Stimulated activated CD4-positive, alpha-beta T cell treated with anti-CD3 and anti-CD28 coated beads, Interleukin-4, amount 100 ng/mL, for 4 hours (primary cell): ENCODE measurements at regions not wholly inside any gene's neighbourhood (a gene's known extent, or its start where the extent isn't known, plus 50 kb on each side); places are given as distances from the start of the nearest gene placed in this dataset.
"Not testable (repeated sequence)": the region's sequence is repeated elsewhere in the genome, so short reads cannot be mapped to it uniquely, and the experiment has no call there.

Experiments used
- DNase-seq, 2 experiments: peaks; one replicate each; pipeline ENCODE4 v3.0.0-alpha.2; 2020

DNA sequence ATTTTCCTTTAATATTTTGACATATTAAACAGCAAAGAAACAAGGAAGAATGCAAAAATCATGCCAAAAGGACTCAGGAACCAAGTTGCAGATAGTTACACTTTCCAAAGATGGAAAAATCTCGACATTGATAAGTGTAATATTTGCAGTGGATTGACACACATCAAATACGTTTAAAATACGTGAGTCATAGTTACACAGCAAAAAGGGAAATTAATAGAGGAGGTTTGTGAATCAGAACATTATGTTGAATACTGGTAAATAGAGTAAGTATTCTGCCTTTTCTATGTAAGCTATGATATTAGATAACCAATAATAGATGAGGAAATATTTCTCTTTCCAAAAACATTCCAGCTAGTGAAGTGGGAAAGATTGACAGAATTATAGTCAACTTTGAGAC, 1761.3 kb upstream of the IGFBP7 start:
- no peak for DNase-seq

- no peak for DNase-seq
Observed at GRCh38 chr4:58849026-58849425, 1738.8 kb upstream of the IGFBP7 start.

DNA sequence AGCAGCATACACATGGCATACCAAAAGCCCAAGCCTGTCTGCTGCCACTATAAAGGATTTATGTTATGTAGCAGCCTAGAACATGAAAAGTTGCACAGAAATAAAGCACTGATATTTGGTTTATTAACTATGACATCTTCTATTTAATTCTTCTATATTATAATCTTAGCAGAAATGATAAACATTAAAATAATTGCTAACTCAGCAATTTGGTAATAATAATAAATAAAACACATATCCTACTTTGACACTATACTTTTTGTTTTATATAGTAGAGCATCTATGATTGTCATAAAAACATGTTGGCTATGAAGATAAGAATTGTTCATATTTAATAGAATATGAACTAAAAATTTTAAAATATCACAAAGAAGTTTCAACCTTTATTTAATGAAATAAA, 1733.3 kb upstream of the IGFBP7 start:
- no peak for DNase-seq

DNA sequence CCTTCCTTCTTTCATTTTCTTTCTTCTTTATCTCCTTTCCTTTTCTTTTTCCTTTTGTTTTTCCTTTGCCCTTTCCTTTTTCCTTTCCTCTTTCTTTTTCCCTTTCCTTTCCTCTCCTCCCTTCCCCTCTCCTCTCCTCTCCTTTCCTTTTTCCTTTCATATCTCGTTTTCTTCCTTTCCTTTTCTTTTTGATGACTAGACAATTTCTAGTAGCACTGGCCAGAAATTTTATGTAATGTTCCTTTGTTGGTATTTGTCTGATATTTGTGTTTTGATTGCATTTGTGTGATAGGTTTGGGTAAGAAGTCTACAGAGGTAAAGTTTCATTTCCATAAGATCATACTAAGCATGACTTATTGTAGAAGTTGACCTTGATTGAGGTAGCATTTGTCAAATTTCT, 1722.9 kb upstream of the IGFBP7 start:
- DNase-seq: no peak

DNA sequence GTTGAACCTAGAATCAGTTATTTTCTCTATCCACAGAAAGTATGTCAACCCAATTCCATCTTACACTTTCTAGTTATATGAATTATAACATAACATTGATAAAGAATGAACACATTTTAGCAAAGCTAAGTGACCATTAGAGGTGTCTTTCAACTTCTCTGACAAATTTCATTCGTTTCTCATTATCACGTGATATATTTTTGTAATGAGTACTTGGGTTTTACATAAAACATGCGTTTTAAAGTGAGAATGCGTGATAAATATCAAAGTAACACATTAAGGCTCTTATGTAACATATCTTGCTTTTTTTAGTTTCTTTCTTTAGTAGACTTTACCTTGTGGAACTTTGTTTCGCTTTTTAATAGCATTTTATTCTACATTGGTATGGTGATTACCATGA, 1715.1 kb upstream of the IGFBP7 start:
- no peak for DNase-seq

GRCh38 chr4:58818560-58818959, 1708.4 kb upstream of the IGFBP7 start:
- not testable (repeated sequence) for DNase-seq

DNA sequence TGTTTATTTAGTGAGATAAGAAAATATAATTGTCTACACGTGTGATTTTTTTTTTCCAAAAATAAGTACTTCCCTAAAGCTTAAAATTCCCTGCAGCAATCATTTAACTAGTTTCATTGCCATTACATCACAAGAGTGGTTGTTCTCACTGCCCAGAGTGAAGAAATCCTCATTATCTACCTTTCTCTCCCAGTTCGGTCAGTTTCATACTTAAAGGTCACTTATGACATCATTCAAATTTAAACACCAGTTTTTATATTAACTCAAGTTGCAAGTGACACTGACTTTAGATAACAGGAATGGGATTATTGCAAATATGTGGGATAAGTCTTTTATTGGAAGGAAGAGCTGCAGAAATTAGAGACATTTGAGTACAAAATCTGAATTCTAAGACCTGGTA, 1699.8 kb upstream of the IGFBP7 start:
- DNase-seq: no peak

DNA sequence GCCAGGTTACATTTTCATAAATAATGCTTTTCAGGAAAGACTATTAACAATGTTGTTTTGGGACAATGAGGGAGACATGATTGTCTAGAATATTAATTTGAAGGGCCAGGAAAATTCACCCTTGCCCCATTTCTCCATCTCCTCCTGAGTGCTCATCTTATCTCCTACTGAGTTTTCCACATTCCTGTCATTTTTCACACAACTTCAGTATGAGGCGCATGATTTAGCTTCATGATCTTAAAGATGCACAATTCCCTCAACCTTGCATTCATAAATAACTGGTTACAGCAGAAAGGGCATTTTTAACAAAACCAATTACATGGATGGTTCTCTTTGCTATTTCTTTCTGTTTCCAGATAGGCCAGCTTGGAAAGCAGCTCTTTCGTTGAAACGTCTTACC, 1699.2 kb upstream of the IGFBP7 start:
- no peak for DNase-seq

- DNase-seq: no peak
Observed at GRCh38 chr4:58808817-58809216, 1698.6 kb upstream of the IGFBP7 start.

- DNase-seq: no peak
Observed at GRCh38 chr4:58807843-58808615, 1697.8 kb upstream of the IGFBP7 start.

DNA sequence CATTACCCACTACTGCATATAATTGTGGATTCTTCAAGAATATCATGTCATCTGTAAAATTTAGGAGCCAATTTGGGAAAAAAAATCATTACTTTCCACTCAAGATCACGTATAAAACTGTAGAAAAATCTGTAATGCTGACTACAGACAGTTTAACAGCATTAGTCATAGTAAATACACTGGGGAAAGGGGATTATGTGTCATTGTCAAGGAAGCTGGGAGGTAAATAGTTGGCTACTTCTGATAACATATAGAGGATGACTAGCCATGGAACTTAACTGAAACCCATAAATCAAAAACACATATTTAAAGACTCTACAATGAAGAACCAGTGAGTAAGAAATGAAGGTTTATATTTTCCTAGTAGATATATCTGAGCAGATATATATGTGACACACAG, 1666.4 kb upstream of the IGFBP7 start:
- no peak for DNase-seq

- DNase-seq: no peak
Observed at GRCh38 chr4:58767598-58767997, 1657.4 kb upstream of the IGFBP7 start.

DNA sequence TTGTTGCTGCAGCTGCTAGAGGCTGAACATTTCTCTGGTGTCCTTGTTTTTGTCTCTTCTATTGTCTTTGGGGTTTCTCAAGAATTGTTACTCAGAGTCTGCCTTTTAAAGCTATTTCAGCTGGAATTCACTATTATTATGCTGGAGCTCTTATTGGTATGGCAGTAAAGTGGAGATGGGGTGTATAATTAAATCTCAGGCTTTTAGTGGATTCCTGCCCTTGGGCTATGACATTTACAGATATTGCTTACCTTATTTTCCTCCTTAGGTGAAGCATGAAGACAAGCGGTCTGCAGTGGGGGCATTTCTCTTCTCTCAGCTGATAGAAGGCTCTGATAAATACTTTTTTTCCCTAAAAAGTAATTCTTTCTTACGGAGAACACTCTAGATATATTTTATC, 1656.6 kb upstream of the IGFBP7 start:
- DNase-seq: no peak

DNA sequence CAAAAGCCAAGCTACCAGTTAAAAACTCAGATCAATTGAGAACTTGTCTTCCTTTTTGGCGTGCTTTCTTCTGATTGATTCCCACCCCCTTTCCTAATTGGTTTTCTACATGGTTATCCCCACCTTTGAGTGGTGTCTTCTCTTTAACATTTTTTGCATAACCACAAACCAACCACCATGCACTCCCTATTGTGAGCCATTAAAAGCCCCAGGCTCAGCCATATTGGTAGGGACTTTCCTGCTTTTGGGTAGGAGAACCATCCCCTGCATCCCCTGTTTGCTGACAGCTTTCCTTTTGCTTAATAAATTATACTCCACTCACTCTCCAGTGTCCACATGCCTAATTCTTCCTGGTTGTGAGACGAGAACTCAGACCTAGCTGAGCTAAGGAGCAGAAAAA, 1651.4 kb upstream of the IGFBP7 start:
- DNase-seq: no peak

GRCh38 chr4:58760737-58761136, 1650.6 kb upstream of the IGFBP7 start:
- DNase-seq: no peak

DNA sequence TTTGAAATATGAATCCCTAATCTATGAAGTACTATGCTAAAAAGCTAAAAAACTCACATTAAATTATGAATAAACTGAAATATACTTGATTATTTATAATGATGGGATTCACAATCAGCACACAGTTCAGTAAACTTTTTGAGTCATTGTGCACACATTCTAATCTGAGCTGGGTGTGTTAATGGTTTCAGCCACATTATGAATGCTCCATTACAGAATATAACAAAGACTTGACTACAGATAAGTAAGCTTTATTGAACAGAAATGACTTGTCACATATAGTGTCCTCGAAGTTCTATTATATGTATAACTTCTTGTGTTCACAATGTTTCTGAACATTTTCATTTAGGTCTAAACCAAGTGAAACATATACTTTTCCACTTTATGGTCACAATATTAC, 1649.9 kb upstream of the IGFBP7 start:
- DNase-seq: no peak

DNA sequence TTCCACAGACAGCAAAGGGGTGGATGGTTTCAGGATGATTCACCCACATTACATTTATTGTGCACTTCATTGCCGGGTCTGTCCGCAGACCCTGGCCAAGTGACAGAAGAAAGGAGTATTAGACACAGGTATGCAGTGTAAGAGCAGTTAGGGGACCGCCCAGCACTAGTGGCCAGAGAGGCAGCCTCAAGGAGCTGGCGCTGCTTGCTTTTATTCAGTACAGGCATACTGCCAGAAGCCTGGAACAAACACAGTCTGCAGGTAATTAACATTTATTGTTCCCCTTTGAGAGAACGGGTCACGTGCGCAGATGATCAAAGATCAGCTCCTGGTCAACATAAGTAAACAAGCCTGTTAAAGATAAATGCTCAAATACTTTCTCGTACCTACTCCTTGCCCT, 1639.0 kb upstream of the IGFBP7 start:
- DNase-seq: no peak

GRCh38 chr4:58740897-58741296, 1630.7 kb upstream of the IGFBP7 start:
- DNase-seq: no peak

DNA sequence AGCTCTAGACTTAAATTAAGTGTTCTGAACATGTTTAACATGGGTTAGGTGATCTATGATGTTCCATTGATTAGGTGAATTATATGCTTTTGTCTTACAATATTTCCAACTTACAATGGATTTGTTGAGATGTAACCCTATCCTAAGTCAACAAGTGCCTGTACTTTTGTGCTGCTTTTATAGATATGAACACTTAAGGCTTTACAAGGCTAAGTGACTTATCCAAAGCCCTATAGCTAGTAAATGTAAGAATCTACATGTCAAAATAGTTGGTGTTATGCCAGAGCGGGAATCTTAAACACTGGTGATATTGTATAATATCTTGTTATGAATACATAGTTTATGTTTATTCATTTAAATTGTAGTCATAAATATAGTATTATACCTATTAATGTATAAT, 1629.1 kb upstream of the IGFBP7 start:
- no peak for DNase-seq

GRCh38 chr4:58738375-58738774, 1628.2 kb upstream of the IGFBP7 start:
- DNase-seq: no peak

- no peak for DNase-seq
Observed at GRCh38 chr4:58734030-58734674, 1624.0 kb upstream of the IGFBP7 start.

DNA sequence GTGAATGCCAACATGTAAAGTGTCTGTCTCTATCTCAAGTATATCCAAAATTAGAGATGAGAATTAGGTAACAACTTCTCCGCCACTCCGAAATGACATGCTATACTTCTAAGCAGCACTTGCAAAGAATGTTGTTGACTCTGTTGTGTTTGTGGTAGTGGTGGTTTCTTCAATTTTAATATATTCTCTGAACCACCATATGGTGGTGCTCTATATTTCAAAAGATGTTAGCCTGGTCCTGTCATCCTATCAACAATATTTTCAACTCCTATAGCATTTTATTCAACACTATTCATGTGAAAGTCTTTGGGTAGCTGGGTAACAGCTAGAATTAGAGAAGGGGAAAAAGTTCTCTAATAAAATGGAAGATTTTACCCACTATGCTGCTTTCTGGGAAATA, 1622.8 kb upstream of the IGFBP7 start:
- DNase-seq: no peak

- DNase-seq: no peak
Observed at GRCh38 chr4:58723954-58724353, 1613.8 kb upstream of the IGFBP7 start.

DNA sequence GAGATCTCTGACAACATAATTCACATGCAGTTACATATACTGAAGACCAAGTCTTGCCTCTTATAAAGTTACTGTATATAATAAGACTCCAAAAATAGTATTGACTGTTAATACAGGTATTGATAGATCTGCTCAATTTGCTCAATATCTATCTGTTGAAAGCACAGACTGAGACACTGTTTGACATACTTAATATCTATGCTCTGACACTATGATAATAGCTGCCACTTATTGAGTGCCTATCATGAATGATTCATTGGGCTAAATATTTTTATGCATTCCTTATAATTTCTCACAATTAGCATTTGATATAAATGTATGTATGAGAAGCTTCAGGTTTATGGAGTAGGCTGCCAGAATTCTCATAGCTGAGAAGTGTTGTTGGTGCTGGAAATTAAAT, 1600.9 kb upstream of the IGFBP7 start:
- DNase-seq: no peak

GRCh38 chr4:58688568-58688967, 1578.4 kb upstream of the IGFBP7 start:
- no peak for DNase-seq
